ENCODE measurements at regions not wholly inside any gene's neighbourhood (a gene's known extent, or its start where the extent isn't known, plus 50 kb on each side); places are given as distances from the start of the nearest gene placed in this dataset.

- DNase-seq (ENCODE audit: low read depth in 2 of 2, low spot score in 1 of 2): no peak
These were observed 236.9 kb downstream of the QKI start for GRCh38 chr6:163651426-163651825.

GRCh38 chr6:163648868-163649267 lies 234.3 kb downstream of the QKI start:
- no peak for DNase-seq (ENCODE audit: low read depth in 2 of 2, low spot score in 1 of 2)

- no peak for DNase-seq (ENCODE audit: low read depth in 2 of 2, low spot score in 1 of 2)
These were observed 233.1 kb downstream of the QKI start for GRCh38 chr6:163647624-163648023.

GRCh38 chr6:163646866-163647265 lies 232.3 kb downstream of the QKI start:
- no peak for DNase-seq (ENCODE audit: low read depth in 2 of 2, low spot score in 1 of 2)

- DNase-seq (ENCODE audit: low read depth in 2 of 2, low spot score in 1 of 2): no peak
These were observed 231.6 kb downstream of the QKI start for GRCh38 chr6:163646133-163646532.

GRCh38 chr6:163645560-163645959 lies 231.0 kb downstream of the QKI start:
- no peak for DNase-seq (ENCODE audit: low read depth in 2 of 2, low spot score in 1 of 2)

GRCh38 chr6:163643866-163644265 lies 229.3 kb downstream of the QKI start:
- DNase-seq (ENCODE audit: low read depth in 2 of 2, low spot score in 1 of 2): no peak

GRCh38 chr6:163641706-163642105 lies 227.2 kb downstream of the QKI start:
- no peak for DNase-seq (ENCODE audit: low read depth in 2 of 2, low spot score in 1 of 2)

GRCh38 chr6:163640641-163641040 lies 226.1 kb downstream of the QKI start:
- no peak for DNase-seq (ENCODE audit: low read depth in 2 of 2, low spot score in 1 of 2)

GRCh38 chr6:163637524-163637923 lies 223.0 kb downstream of the QKI start:
- no peak for DNase-seq (ENCODE audit: low read depth in 2 of 2, low spot score in 1 of 2)

- DNase-seq (ENCODE audit: low read depth in 2 of 2, low spot score in 1 of 2): no peak
These were observed 221.3 kb downstream of the QKI start for GRCh38 chr6:163635731-163636364.

- DNase-seq (ENCODE audit: low read depth in 2 of 2, low spot score in 1 of 2): no peak
These were observed 220.8 kb downstream of the QKI start for GRCh38 chr6:163635315-163635714.

GRCh38 chr6:163634211-163635171 lies 220.0 kb downstream of the QKI start:
- no peak for DNase-seq (ENCODE audit: low read depth in 2 of 2, low spot score in 1 of 2)

GRCh38 chr6:163630991-163631390 lies 216.5 kb downstream of the QKI start:
- no peak for DNase-seq (ENCODE audit: low read depth in 2 of 2, low spot score in 1 of 2)

GRCh38 chr6:163630572-163630971 lies 216.1 kb downstream of the QKI start:
- no peak for DNase-seq (ENCODE audit: low read depth in 2 of 2, low spot score in 1 of 2)

GRCh38 chr6:163630096-163630495 lies 215.6 kb downstream of the QKI start:
- DNase-seq (ENCODE audit: low read depth in 2 of 2, low spot score in 1 of 2): no peak

Data from stimulated activated CD8-positive, alpha-beta memory T cell treated with anti-CD3 and anti-CD28 coated beads, Interleukin-4, amount 100 ng/mL, for 1 hour (primary cell).